SW 1271 (cell line): ENCODE measurements at regions not wholly inside any gene's neighbourhood (a gene's known extent, or its start where the extent isn't known, plus 50 kb on each side); places are given as distances from the start of the nearest gene placed in this dataset.
A peak's percentile ranks its signal among the peaks of the same experiment; 100 is the strongest.
"Not testable (repeated sequence)": the region's sequence is repeated elsewhere in the genome, so short reads cannot be mapped to it uniquely, and the experiment has no call there.

Experiments used
- DNase-seq, 2 experiments: peaks; one replicate each; lab custom pipeline; 2025; lab: John Stamatoyannopoulos, UW

GRCh38 chr18:62442391-62442790, 80.4 kb upstream of the ZCCHC2 start:
- no peak for DNase-seq

DNA sequence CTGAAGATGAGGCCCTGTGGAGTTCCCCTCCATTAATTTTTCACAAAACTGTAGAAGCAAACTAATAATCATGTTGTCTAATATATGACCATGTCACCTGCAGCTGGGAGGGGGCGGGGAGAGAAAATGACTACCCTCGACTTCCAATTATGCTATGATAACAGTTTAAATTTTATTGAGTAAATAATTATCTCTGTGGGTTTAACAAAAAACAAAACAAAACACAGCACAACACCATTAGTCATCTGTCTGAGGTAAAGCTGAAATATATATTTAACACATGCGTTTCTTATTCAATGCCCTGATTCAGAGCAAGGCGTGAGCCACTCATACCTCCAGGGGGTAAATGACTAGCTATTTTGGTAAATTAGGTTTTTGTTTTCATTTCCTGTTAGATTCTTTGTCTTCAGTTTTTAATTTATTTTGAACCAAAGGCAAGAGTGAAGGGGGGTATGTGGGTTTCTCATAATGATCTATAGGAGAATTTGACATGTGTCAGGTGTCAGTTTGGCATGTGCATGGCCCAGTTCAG, 77.4 kb upstream of the ZCCHC2 start:
- DNase-seq = no peak

GRCh38 chr18:62446511-62446910, 76.3 kb upstream of the ZCCHC2 start:
- no peak for DNase-seq

- no peak for DNase-seq
Observed at GRCh38 chr18:62447652-62448051, 75.2 kb upstream of the ZCCHC2 start.

DNA sequence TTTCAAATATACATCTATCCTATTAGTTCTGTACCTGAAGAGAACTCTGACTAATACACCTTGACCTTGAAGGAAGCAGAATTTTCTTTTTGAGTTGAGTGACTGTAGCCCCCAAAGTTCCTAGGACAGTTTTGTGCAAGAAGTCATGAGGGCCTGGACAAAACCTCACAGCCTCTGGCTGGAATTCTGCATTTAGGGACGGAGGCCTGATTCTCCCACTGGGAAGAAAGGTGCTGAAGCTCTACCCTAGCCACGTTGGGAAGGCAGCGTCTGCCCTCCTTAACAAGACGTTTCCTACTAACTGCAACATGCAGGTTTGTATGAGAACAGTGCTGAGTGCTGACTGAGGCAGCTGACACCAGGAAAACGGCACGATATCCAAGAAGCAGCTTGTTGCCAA, 74.4 kb upstream of the ZCCHC2 start:
- no peak for DNase-seq

- no peak for DNase-seq
Observed at GRCh38 chr18:62449490-62450104, 73.2 kb upstream of the ZCCHC2 start.

- no peak for DNase-seq
Observed at GRCh38 chr18:62450175-62450545, 72.7 kb upstream of the ZCCHC2 start.

DNA sequence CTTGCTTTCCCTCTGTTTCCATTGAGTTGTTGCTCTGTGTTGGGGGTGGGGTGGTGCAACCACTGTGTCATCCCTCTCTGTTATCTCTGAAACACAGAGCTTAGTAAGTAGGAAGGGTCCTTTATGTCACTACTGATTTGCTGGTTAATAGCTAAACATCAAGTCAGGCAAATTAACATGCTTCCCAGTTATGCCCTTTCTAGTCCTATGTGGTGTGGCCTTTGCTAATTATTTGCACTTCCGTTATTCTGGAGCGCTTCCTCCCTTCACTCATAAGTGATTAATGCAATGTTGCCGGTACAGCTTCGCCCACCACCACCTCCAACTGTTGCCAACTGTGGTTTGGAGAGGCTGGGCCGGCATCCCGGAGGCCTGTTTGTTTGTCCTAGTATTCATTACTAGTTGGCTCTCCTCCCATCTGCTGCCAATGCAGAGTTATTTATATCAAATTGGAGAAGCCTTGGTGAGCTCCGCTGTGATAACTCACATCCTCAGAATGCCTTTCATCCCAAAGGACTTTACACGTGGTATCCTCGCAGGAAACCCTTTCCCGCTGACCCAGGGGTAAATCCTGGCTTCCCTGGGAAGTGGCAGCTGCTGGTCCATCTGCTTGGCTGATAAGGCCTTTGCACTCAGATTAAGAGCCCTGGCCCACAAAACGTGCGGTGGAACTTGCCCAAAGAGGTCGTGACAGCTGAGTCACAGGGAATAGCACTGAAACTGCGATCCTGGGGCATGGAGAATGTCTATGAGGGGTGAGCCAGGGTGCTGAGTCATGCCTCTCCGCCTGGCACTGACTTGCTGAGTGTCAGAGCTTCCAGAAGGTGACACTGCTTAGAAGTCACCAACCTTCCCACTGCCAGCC, 72.0 kb upstream of the ZCCHC2 start:
- peak; percentile 63 to 68 for DNase-seq

- DNase-seq = no peak
Observed at GRCh38 chr18:62452280-62452831, 70.5 kb upstream of the ZCCHC2 start.

DNA sequence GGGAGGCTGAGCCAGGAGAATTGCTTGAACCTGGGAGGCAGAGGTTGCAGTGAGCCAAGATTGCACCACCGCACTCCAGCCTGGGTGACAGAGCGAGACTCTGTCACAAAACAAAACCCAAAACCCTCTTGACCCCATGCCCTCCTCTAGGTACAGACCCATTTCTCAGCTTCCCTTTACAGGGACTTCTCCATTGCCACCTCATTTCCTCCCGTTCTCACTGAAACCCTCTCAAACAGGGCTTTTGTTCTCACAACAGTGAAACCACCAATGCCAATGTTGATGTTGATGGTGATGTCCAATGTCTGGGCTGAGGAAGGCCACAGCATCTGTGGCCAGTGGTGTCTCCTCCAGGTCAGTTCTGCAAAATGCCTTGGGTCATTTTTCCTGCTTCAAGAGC, 69.0 kb upstream of the ZCCHC2 start:
- no peak for DNase-seq

GRCh38 chr18:62454527-62454926, 68.3 kb upstream of the ZCCHC2 start:
- no peak for DNase-seq

DNA sequence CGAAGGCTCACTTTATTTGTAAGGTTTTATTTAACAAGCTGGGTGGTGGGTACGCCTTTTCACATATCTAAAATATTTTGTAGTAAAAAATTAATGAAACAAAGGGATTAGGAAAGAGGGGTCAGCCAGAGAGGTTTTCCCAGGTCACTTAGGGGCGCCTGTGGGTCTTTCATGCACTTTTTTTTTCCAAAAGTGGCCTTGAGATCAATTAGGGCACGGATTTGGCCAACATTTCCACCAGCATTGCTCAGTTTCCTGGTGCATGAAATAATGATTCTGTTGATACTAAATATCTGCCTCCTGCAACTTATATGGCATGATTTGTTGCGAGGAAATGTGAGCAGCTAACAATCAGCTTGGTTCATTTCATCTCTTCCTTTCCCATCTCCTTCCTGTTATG, 67.6 kb upstream of the ZCCHC2 start:
- DNase-seq = no peak

GRCh38 chr18:62457877-62458276, 64.9 kb upstream of the ZCCHC2 start:
- no peak for DNase-seq

DNA sequence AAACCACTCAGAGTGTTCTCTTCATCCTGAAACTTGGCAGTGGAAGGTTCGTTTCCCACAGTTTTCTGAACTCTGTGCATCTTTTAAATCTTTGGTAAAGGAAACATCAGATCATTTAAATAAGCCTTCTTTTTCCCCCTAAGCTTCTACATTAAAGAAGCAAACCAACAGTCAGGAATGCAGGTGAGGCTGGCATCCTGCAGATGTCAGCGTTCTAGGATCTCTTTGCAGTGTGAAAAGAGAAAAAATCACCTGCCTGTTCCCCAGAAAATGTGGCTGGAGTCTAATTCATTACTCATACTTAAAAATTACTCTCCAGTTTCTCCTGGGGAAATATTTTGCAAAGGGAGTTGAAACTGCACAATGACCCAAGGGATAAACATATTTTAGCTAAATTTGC, 64.5 kb upstream of the ZCCHC2 start:
- no peak for DNase-seq

DNA sequence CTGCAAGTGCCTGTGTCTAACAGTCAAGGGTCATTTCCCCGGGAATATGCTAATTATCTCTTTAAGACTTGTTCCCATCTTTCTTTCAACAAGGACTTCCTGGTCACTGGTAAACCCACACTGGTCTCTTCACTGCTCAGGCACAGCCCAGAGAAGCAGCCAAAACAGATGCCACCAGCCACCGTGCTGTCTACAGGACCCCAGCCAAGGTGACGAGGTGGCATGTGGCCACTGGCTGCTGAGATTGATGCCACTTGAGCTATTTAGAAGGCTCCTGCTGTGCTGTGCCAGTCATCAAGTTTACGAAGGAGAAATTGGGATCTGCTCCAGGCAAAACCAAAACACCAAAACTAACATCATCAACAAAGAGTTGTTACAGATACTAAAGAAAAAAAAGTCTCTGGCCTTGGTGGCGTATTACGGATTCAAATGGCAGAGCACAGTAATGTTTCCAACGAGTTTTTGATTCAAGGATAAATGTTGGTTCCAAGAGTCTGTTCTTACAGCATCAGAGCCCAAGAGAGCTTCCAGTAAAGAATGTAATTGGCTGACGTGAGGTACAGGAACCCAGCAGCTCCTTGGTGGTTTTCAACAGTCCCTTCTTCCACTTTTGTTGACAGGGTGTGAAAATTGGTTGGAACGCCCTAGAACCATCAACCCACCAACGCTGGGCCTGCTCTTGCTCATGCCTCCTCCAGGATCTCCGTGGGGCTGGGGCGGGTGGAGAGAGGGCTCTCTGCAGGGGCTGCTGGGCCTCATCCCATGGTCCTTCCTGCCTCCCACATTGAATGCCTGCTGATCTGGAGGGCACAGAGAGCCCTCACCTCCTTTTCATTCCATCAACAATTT, 63.7 kb upstream of the ZCCHC2 start:
- no peak for DNase-seq

- DNase-seq = no peak
Observed at GRCh38 chr18:62460851-62461300, 61.9 kb upstream of the ZCCHC2 start.

DNA sequence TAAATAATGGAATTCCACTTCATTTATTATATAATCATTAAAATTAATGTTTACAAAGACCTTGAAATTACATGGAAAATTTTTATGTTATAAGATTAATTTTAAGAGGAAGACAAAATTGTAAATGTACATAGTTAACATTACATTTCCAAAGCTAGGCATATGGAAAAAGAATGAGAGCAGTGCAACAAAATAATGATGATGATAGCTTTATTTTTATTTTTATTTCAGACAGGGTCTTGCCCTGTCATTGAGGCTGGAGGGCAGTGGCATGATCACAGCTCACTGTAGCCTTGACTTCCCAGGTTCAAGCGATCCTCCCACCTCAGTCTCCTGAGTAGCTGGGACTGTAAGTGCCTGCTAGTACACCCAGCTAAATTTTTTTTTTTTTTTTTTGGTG, 61.2 kb upstream of the ZCCHC2 start:
- no peak for DNase-seq

- DNase-seq = no peak
Observed at GRCh38 chr18:62464266-62464665, 58.6 kb upstream of the ZCCHC2 start.

- DNase-seq = not testable (repeated sequence)
Observed at GRCh38 chr18:62469131-62469530, 53.7 kb upstream of the ZCCHC2 start.
